HG02678 (cell line): ENCODE measurements at regions not wholly inside any gene's neighbourhood (a gene's known extent, or its start where the extent isn't known, plus 50 kb on each side); places are given as distances from the start of the nearest gene placed in this dataset.

Experiments
- ATAC-seq: cut with Tn5 transposase; IDR thresholded peaks from one replicate; pipeline ENCODE4 v1.9.1; 2021; ENCODE audit warnings: mild to moderate bottlenecking, moderate library complexity; ENCODE audit not compliant: unreplicated experiment

DNA sequence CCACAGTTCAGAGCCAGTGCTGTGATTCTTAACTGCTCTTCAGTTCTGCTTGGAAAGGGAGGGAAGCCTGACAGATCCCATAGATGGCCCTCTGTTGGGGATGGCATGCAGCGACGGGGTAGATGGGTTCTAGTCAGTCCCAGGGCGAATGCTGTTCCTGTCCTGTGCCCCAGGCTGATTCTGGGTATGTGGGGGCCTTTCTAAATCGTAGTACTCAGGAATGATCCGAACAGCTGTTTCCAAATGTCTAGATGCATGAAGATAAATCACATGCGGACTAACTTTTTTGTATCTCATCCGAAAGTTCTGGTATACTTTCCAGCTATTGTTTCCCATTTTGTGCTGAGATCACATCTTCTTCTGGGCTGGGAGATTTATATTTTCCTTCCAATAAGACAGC lies 186.0 kb upstream of the MKI67 start:
- ATAC-seq: no peak

DNA sequence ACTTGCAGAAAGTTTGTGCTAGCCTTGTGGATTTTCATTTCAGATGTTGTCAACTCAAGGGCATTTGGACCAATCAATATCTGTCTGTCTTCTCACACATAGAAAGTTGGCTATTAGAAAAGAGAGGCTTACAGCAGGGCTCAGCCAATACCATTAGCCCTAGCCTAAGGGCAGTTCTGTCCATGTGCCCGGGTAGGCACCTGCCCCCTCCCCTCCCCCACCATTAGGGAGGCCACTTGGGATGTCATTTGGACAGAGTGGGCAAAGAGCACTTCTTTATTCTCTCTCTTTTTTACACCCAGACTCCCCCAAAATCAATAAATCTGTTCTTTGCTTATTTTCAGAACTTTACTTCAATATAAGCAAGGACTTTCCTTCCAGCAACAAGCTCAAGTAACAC lies 188.5 kb upstream of the MKI67 start:
- no peak for ATAC-seq

DNA sequence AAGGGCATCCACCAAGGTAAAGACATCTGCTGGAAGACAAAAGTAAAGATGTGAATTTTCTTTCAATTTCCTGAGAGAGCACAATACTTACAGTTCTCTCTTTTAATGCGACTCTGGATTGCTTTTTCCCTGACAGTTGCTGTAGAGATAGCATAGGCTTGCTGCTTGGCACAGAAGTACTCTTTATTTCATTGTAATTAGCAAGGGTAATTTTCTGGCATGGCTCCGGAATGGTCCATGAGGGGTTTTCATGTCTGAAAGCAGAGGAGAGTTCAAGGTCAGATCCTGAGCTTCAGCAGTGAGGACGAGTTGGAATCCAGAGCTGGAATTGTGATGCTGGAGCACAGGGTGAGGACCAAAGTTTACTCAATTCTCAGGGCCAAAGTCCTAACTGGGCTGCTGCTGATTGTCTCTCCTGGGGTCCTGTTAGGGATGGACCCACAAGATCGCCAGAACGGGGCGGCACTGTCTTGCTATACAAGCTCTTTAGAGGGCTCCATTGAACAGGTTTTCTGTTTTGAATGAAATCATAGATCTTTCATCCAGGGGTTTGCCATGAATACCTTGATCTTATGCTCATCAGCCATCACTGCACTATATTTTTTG lies 190.0 kb upstream of the MKI67 start:
- no peak for ATAC-seq

DNA sequence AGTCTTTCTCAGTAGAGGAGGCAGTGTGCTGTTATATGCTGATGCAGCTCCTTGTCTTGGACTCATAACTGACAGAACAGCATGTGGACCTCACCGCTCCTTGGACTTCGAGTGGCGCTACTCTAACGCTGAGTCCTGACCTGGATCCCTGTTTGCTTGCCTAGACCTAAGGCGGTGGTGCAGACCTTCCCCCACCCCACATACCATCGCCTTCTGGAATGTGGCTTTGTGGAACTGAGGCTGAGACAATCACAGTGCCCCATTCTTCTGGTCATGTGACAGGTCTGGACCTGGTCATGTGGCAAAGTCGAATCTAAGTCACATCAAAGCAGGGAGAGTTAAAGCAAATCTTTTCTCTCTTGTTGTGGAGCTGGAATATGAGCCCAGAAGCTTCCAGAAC lies 190.7 kb upstream of the MKI67 start:
- no peak for ATAC-seq

GRCh38 chr10:128318366-128318765 lies 192.1 kb upstream of the MKI67 start:
- no peak for ATAC-seq

- no peak for ATAC-seq
Measured at GRCh38 chr10:128318913-128319312, 192.7 kb upstream of the MKI67 start.

GRCh38 chr10:128322106-128322505 lies 195.9 kb upstream of the MKI67 start:
- ATAC-seq: no peak

GRCh38 chr10:128322950-128323349 lies 196.7 kb upstream of the MKI67 start:
- no peak for ATAC-seq

GRCh38 chr10:128324058-128324827 lies 198.0 kb upstream of the MKI67 start:
- ATAC-seq: no peak

DNA sequence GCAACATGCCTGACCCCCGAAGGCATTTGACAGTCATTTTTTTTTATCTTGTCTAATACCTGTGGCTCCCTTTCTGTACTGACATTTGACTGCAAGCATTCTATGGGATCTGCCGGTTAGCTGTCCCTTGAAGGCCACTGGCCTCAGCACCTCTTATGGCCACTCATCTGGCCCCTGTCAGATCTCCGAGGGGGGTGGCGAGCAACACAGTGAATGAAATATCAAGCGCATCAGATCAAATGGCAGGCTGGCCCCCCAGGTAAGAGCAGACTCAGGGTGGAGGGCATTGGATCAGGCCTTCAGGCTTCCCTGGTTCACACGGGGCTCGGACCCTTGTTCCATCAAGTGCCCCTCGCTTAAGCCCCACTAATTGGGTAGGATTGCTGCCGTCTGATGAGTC lies 199.6 kb upstream of the MKI67 start:
- no peak for ATAC-seq

- ATAC-seq: no peak
Measured at GRCh38 chr10:128326251-128326650, 200.0 kb upstream of the MKI67 start.

GRCh38 chr10:128326851-128327250 lies 200.6 kb upstream of the MKI67 start:
- ATAC-seq: no peak

DNA sequence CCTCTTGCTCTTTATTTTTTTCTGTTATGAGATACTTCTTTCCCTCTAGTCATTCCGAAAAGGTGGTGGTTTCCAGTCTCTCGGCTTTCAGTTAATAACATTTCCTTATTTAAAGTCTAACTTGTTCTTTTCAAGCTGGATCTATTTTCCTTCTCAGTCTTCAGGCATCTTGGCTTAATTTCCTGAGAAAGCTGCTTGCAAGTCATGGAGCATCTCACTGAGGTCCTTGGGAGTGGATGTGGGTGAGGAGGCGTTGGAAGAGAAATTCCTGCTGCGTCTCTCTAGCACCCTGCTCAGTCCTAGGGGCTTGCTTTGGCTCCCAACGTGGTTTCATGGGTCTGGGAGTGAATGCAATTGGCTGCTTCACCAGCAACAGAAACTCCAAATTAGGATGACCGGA lies 210.2 kb upstream of the MKI67 start:
- ATAC-seq: no peak

DNA sequence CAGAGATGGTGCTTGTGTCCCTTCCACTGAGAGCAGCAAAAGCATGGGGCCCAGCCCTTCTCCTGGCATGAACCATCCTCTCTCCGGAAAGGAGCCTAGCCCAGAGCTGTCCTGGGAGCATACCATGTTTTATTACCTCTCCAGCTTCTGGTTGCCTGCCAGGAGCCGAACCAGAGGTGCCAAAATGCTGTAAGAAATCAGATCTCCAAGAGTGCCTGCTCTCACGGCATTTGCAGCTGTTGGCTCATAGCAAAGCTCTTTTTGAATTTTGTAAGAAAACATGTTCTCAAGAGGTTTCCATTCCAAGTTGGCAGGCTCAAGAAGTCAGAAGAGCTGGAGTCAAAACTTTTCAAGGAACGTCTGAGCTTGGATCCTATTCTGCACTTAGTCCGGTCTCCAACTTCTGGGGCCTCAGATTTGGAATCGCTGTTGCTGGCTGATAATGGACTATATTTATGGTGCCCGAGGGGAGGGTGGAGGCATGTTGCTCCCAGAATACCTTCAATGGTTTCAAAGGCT lies 211.7 kb upstream of the MKI67 start:
- ATAC-seq: no peak

DNA sequence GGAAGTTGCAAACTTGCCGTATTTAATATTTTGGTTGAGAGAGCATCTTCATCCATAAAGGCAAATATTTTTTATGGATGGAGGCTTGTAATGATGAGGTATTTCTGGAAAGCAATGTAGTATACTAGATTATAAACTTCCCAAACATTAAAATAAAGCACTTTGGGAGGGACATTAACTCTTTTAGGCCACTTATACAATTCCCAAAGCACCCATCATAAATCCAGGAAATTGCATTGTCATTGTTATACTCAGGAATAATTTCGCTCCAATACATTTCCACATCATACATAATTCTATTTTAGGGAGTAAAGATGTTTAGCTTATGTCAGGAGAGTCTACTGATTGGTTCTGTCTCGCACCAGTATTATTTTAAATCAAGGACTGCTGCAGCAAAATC lies 212.7 kb upstream of the MKI67 start:
- no peak for ATAC-seq

GRCh38 chr10:128339753-128340152 lies 213.5 kb upstream of the MKI67 start:
- ATAC-seq: no peak

GRCh38 chr10:128345353-128345752 lies 219.1 kb upstream of the MKI67 start:
- no peak for ATAC-seq

- no peak for ATAC-seq
Measured at GRCh38 chr10:128360783-128361182, 234.6 kb upstream of the MKI67 start.

GRCh38 chr10:128361487-128361886 lies 235.3 kb upstream of the MKI67 start:
- no peak for ATAC-seq

- no peak for ATAC-seq
Measured at GRCh38 chr10:128362514-128362913, 236.3 kb upstream of the MKI67 start.

GRCh38 chr10:128364631-128365030 lies 238.4 kb upstream of the MKI67 start:
- ATAC-seq: no peak

GRCh38 chr10:128365156-128365725 lies 239.0 kb upstream of the MKI67 start:
- ATAC-seq: no peak
